GM21360 (cell line): ENCODE measurements at regions not wholly inside any gene's neighbourhood (a gene's known extent, or its start where the extent isn't known, plus 50 kb on each side); places are given as distances from the start of the nearest gene placed in this dataset.

ENCODE experiments used
- ATAC-seq: cut with Tn5 transposase; IDR thresholded peaks from one replicate; pipeline ENCODE4 v1.9.1; 2021; ENCODE audit warnings: mild to moderate bottlenecking, moderate library complexity; ENCODE audit not compliant: unreplicated experiment

DNA sequence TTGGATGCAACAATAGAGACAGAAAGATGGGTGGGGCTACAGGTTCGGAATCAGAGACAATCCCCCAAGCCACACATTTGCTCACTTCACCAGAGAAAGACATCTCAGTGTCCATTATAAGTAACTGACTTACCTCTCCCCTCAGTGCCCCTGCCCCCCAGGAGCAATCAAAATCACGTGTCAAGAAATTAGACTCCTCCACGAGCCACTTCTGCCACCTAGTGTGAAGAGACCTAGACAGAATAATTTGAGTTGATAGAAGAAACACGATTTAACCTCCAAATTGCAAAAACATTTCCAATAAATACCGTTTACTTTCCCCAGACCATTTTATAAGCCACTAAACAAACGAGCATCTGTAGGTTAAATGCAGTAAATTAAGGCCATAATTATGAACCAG, 123.2 kb downstream of the SLC30A10 start:
- ATAC-seq = no peak

GRCh38 chr1:219801156-219801820, 127.1 kb downstream of the SLC30A10 start:
- ATAC-seq = no peak

DNA sequence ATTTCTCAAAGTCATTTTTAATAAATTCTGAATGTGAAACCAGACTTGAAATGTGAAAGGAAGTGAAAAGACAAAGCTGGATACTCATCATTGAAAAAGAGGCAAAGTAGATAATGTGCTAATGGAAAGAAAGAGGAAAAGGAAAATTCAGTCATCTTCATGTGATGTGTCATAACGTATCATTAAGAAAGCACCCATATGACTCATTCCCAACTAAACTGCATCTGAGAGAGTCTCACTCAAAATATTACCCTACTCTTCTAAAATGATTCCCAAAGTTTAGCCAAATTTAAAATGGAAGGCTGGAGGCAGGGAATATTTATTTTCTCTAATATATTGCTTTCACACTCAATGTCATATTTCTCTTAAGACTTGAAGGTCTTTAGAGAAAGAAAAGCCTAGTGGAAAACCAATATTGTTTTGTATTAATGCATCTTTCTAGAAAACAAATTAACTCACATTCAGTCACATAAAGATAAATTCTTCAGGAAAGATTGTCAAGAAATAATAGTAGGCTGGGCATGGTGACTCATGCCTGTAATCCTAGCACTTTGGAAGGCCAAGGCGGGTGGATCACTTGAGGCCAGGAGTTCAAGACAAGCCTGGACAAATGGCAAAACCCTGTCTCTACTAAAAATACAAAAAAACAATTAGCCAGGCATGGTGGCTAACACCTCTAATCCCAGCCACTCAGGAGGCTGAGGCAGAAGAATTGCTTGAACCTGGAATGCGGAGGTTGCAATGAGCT, 129.9 kb downstream of the SLC30A10 start:
- peak; percentile 53 for ATAC-seq

- ATAC-seq = no peak
These were observed 130.7 kb downstream of the SLC30A10 start for GRCh38 chr1:219797683-219798082.

GRCh38 chr1:219797009-219797408, 131.3 kb downstream of the SLC30A10 start:
- no peak for ATAC-seq

DNA sequence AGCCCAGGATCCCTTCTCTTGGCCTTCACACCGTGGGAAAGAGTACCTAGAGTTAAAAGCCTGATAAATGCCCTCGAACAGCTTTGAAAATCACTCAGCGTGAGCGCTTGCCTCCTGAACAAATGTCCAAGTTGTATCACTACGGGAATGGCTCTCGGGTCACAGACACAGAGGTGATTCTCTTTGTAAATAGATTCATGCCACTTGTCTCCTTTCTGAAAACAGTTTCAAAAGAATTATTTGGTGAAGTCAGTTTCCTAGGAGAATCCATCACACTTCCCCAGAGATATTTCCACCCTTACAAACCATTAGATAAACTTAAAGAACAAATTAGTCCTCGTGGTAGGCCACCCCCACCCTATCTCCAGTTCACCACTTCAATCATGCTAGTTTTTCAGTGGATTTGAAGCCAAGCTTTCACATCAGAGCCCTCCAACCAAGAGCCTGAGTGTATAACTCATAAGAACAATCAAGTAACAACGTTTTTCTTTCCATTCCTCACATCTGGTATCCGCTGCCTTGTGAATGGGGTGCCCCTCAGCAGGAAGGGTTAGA, 132.9 kb downstream of the SLC30A10 start:
- no peak for ATAC-seq

- peak; percentile 76 for ATAC-seq
These were observed 134.1 kb downstream of the SLC30A10 start for GRCh38 chr1:219794085-219794743.

- no peak for ATAC-seq
These were observed 135.9 kb downstream of the SLC30A10 start for GRCh38 chr1:219792337-219793021.

DNA sequence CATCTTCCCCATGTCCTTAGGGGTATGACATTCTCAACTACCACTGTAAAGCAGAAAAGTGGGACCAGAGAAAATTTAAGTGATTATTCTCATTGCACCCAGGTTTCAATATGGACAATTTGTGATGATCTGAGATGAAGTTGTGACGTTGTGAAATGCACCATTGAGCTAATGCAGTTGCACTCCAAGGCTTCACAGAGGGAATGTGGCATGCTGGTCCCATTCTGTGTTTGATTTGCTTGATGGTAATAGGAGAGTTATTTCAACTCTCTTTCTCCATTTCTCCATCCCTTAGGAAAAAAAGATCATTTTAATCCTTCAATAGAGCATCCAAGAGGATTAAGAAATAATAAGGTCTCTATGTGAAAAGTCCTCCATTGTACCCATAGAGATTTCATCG, 136.6 kb downstream of the SLC30A10 start:
- ATAC-seq = no peak

DNA sequence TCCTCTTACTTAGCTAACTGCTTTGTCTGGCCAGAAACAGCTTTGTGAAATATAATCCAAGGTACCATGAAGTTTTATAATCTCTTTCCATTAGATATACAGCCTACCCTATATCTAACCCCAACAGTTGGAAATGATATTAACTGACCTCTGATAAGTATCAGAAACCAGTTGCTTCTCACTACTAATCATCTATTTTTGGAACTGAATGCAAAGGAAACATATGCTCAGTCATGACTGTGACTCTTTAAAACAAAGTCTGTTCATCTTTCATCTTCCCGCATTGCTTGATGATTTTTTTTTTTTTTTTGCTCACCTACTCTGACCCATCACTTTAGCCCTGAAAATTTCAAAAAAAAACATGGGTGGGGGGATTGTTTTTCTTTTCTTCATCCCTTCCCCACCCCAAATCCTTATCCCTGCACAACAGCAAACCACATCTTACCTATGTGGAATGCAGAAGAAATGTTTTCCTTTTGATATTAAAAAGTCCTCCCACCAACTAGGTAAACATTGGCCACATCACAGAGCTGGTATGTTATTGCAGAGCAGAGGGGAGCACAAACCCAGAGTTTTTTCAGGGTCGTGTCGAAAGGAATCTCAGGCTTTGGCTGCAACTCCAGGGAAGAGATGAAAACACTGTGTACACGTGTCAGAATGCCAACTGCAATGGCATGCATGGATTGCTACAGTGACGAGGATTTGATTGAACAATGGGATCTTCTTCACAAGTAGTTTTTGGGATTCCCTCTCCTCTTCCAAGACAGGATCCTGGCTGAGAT, 137.3 kb downstream of the SLC30A10 start:
- no peak for ATAC-seq

DNA sequence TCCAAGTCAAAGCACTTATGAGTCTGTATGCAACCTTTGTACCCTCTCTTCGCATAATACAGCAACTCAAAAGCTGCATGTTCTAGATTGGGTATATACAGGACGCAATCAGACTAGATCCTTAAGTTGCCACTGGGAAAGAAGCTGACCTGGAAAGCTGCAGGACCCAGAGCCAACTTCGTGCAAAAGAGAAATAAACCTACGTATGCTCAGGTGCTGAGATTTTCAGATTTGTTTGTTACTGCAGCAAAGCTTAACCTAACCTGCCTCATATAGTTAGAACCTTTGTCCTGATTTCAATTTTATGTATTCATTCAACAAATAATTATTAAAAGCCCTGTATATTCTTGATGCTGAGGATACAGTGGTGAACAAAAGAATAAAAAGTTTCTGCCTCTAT, 139.7 kb downstream of the SLC30A10 start:
- no peak for ATAC-seq

DNA sequence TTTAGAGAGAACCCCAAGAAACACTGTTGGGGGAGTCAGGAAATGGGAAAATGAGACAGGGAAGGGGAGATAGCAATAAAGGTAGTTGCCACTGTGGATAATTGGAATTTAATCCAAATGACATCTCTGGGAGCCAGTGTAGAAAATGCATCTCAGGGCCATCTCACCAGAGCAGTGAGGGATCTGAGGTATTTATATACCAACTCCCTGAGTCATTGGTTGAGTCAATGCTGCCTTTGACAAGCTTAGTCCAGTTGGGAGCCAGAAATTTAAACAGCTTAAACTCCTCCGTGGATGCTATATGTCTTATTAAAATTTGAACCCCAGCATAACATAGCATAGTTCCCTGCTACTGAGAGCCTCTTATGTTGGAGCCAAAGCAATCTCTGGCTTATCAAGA, 140.3 kb downstream of the SLC30A10 start:
- no peak for ATAC-seq

GRCh38 chr1:219784660-219785381, 143.5 kb downstream of the SLC30A10 start:
- ATAC-seq = no peak

GRCh38 chr1:219783605-219784235, 144.6 kb downstream of the SLC30A10 start:
- peak; percentile 60 for ATAC-seq

GRCh38 chr1:219782929-219783328, 145.4 kb downstream of the SLC30A10 start:
- no peak for ATAC-seq

DNA sequence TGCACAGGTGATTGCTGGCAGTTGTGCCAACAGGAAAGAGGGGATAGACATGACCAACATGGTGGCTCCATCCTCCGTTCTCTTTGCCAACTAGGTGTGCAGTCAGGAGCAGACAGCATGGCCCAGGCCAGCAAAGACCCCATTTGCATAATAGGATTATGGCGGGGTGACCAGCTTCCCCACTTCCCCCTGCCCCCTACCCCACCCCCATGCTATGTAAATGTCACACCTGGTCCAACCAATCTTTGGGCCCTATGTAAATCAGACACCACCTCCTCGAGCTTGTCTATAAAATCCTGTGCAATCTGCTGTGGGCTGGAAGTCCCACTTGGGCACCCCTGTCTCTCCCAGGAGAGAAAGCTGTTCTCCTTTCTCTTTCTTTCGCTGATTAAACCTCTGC, 146.0 kb downstream of the SLC30A10 start:
- no peak for ATAC-seq

- no peak for ATAC-seq
These were observed 146.9 kb downstream of the SLC30A10 start for GRCh38 chr1:219781491-219781890.

- no peak for ATAC-seq
These were observed 149.5 kb downstream of the SLC30A10 start for GRCh38 chr1:219778793-219779369.

- ATAC-seq = no peak
These were observed 150.2 kb downstream of the SLC30A10 start for GRCh38 chr1:219778110-219778509.
